HT1080 (cell line): ENCODE measurements at regions not wholly inside any gene's neighbourhood (a gene's known extent, or its start where the extent isn't known, plus 50 kb on each side); places are given as distances from the start of the nearest gene placed in this dataset.

Experiments used
- DNase-seq: peaks from one replicate; pipeline ENCODE4 v3.0.0-alpha.2; 2015; ENCODE audit warnings: low read depth

- no peak for DNase-seq
These were observed 186.6 kb upstream of the RORA start for GRCh38 chr15:61415617-61416120.

- DNase-seq = no peak
These were observed 182.9 kb upstream of the RORA start for GRCh38 chr15:61411902-61412510.

GRCh38 chr15:61410662-61411061, 181.6 kb upstream of the RORA start:
- peak; percentile 26 for DNase-seq

- peak; percentile 13 for DNase-seq
These were observed 175.5 kb upstream of the RORA start for GRCh38 chr15:61404567-61404966.

- DNase-seq = no peak
These were observed 174.8 kb upstream of the RORA start for GRCh38 chr15:61403884-61404283.

- DNase-seq = no peak
These were observed 173.0 kb upstream of the RORA start for GRCh38 chr15:61401903-61402698.

- DNase-seq = no peak
These were observed 169.2 kb upstream of the RORA start for GRCh38 chr15:61398310-61398709.

- no peak for DNase-seq
These were observed 167.3 kb upstream of the RORA start for GRCh38 chr15:61396235-61396919.

GRCh38 chr15:61393949-61394348, 164.8 kb upstream of the RORA start:
- DNase-seq = no peak

GRCh38 chr15:61393524-61393923, 164.4 kb upstream of the RORA start:
- no peak for DNase-seq

- peak; percentile 9 for DNase-seq
These were observed 161.0 kb upstream of the RORA start for GRCh38 chr15:61390138-61390537.

- DNase-seq = no peak
These were observed 160.4 kb upstream of the RORA start for GRCh38 chr15:61389334-61390028.

GRCh38 chr15:61387675-61388074, 158.6 kb upstream of the RORA start:
- no peak for DNase-seq

GRCh38 chr15:61383421-61383820, 154.3 kb upstream of the RORA start:
- peak; percentile 36 for DNase-seq

- no peak for DNase-seq
These were observed 153.8 kb upstream of the RORA start for GRCh38 chr15:61382927-61383326.

- DNase-seq = no peak
These were observed 152.4 kb upstream of the RORA start for GRCh38 chr15:61381501-61381900.

- DNase-seq = no peak
These were observed 151.2 kb upstream of the RORA start for GRCh38 chr15:61380270-61380669.

GRCh38 chr15:61379005-61379404, 149.9 kb upstream of the RORA start:
- DNase-seq = no peak

GRCh38 chr15:61376961-61377360, 147.9 kb upstream of the RORA start:
- no peak for DNase-seq

GRCh38 chr15:61376516-61376915, 147.4 kb upstream of the RORA start:
- no peak for DNase-seq

GRCh38 chr15:61374848-61375247, 145.7 kb upstream of the RORA start:
- no peak for DNase-seq

- no peak for DNase-seq
These were observed 138.9 kb upstream of the RORA start for GRCh38 chr15:61367953-61368352.
